ENCODE measurements at regions not wholly inside any gene's neighbourhood (a gene's known extent, or its start where the extent isn't known, plus 50 kb on each side); places are given as distances from the start of the nearest gene placed in this dataset.

DNA sequence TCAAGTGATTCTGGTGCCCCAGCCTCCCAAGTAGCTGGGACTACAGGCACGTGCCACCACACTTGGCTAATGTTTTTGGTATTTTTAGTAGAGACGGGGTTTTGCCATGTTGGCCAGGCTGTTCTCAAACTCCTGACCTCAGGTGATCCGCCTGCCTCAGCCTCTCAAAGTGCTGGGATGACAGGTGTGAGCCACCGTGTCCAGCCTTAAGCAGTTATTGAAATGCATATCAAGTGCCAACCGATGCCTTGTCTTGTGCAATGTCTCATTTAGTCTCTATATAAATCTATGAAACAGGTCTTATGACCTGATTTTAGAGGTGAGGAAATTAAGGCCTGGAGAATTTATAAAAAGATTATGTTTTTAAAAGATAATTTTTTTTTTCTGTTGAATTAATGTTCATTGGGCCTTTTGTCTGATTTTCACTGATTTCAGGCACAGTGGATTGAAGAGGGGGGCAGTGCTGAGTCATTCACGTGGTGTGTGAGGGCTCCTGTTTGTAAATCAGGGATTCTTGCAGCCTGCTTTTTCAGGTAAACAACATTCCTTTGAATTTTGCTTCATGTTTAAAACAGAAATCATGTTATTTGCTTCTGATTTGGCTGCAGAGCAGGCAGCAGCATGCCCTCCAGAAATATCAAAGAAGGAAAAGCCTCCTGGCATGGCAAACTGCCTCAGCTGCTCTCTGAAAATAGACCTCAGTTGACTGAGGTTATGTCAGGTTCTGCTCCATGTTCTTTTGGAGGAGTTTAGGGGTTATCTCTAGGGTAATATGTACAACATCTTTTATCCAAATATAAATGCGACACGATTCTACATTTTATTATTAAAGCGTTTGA lies 407.0 kb upstream of the RGMA start:
- Histone ChIP-seq H3K9ac (no peak overlapping the region), H3K4me2 (ENCODE audit: unreplicated experiment) (no peak overlapping the region), H3K79me2 (ENCODE audit: insufficient read depth) (no peaks in the 10 kb centered on the region), H4K20me1 (ENCODE audit: insufficient read depth) (no peaks in the 10 kb centered on the region), H3K27me3 (replicated peaks; ENCODE audit: insufficient read depth) (no peaks in the 10 kb centered on the region), H3K9me3 (ENCODE audit: low read depth) (no peaks in the 10 kb centered on the region), H2AFZ (no peak overlapping the region), H3K36me3 (ENCODE audit: low read depth) (no peaks in the 10 kb centered on the region), H3F3A (ENCODE audit: insufficient read depth) (no peaks in the 10 kb centered on the region), H3K4me3 (no peak overlapping the region), H3K4me1 (ENCODE audit: insufficient read depth) (no peaks in the 10 kb centered on the region), H3K27ac (no peak overlapping the region), H3K9me2 (ENCODE audit: insufficient read depth) (no peaks in the 10 kb centered on the region)
- TF ChIP-seq EZH2phosphoT487 (IDR thresholded peaks at IDR 0.05; ENCODE audit: insufficient read depth, low read depth) (no peak), EZH2 (IDR thresholded peaks at IDR 0.05; ENCODE audit: insufficient read depth, poor library complexity, severe bottlenecking) (no peak)
- in situ Hi-C loops (cut with MboI), result no loop called here
- DNase-seq, result no peak
- WGBS, 2 experiments (ENCODE audit: low coverage in 1 of 2, low lambda C conversion rate in 2 of 2, missing lambda C conversion rate in 2 of 2), result 40 to 44% methylated on average over 9 of the region's 9 CpGs

DNA sequence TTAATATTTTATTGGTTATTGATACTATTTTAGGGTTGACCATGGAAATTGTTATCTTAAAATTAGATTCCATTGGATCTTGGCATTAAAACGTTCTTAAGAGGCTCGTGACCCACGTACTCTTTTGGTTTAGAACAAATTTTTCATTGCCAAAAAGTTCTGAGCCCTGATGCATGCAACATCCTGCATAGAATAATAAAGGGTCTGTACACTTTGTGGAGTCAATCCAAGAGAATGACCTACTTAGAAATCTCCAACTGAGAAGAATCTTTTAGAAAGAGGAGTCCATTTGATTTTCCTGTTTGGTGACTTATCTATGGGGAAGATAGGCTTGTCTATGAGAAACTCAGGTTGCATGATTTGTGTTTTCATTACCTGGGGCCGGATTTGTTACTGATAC lies 404.2 kb upstream of the RGMA start:
- H3K4me1 ChIP-seq (ENCODE audit: insufficient read depth), result no peaks in the 10 kb centered on the region
- no peak overlapping the region for H3K4me3 ChIP-seq
- no peak overlapping the region for H3K27ac ChIP-seq
- no peaks in the 10 kb centered on the region for H3F3A ChIP-seq (ENCODE audit: insufficient read depth)
- no peak for TF ChIP-seq EZH2 (IDR thresholded peaks at IDR 0.05; ENCODE audit: insufficient read depth, poor library complexity, severe bottlenecking)
- TF ChIP-seq EZH2phosphoT487 (IDR thresholded peaks at IDR 0.05; ENCODE audit: insufficient read depth, low read depth), result no peak
- H3K9ac ChIP-seq, result no peak overlapping the region
- no peaks in the 10 kb centered on the region for H3K9me3 ChIP-seq (ENCODE audit: low read depth)
- H2AFZ ChIP-seq, result no peak overlapping the region
- no peak overlapping the region for H3K4me2 ChIP-seq (ENCODE audit: unreplicated experiment)
- H3K9me2 ChIP-seq (ENCODE audit: insufficient read depth), result no peaks in the 10 kb centered on the region
- no peak for DNase-seq
- in situ Hi-C loops (cut with MboI), result no loop called here
- H3K79me2 ChIP-seq (ENCODE audit: insufficient read depth), result no peaks in the 10 kb centered on the region
- no peaks in the 10 kb centered on the region for H3K27me3 ChIP-seq (replicated peaks; ENCODE audit: insufficient read depth)
- no peaks in the 10 kb centered on the region for H4K20me1 ChIP-seq (ENCODE audit: insufficient read depth)
- H3K36me3 ChIP-seq (ENCODE audit: low read depth), result no peaks in the 10 kb centered on the region
- WGBS, 2 experiments (ENCODE audit: low coverage in 1 of 2, low lambda C conversion rate in 2 of 2, missing lambda C conversion rate in 2 of 2), result 15 to 19% methylated on average over 4 of the region's 4 CpGs

DNA sequence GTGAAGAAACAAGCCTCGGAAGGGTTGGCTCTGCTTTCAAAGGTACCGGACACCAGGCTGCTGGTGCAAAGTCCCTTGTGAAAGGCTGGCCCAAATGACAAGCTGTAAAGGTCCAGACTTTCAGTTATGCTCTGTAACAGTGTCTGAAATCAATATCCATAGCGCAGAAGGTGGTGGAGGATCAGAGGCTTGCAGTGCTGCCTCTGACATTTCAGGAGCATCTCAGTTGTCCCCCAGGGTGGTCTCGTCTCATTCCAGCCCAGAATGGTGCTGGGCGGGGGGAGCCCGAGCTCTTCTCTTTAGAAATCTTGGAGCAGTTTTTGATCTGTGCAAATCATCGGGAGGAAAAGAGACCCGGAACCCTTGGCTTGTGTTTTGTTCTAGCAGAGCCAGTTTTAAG lies 402.3 kb upstream of the RGMA start:
- 37 to 45% methylated on average over 7 to 8 of the region's 8 CpGs for WGBS, 2 experiments (ENCODE audit: low coverage in 1 of 2, low lambda C conversion rate in 2 of 2, missing lambda C conversion rate in 2 of 2)
- no peak for DNase-seq
- Histone ChIP-seq H3K79me2 (ENCODE audit: insufficient read depth) (no peaks in the 10 kb centered on the region), H3K4me1 (ENCODE audit: insufficient read depth) (no peaks in the 10 kb centered on the region), H3K4me3 (no peak overlapping the region), H3K27ac (no peak overlapping the region), H2AFZ (no peak overlapping the region), H3K9me2 (ENCODE audit: insufficient read depth) (no peaks in the 10 kb centered on the region), H3K36me3 (ENCODE audit: low read depth) (no peaks in the 10 kb centered on the region), H3K9me3 (ENCODE audit: low read depth) (no peaks in the 10 kb centered on the region), H3F3A (ENCODE audit: insufficient read depth) (no peaks in the 10 kb centered on the region), H3K27me3 (replicated peaks; ENCODE audit: insufficient read depth) (no peaks in the 10 kb centered on the region), H3K4me2 (ENCODE audit: unreplicated experiment) (no peak overlapping the region), H3K9ac (no peak overlapping the region), H4K20me1 (ENCODE audit: insufficient read depth) (no peaks in the 10 kb centered on the region)
- in situ Hi-C loops (cut with MboI), result no loop called here
- TF ChIP-seq EZH2phosphoT487 (IDR thresholded peaks at IDR 0.05; ENCODE audit: insufficient read depth, low read depth), result no peak
- TF ChIP-seq EZH2 (IDR thresholded peaks at IDR 0.05; ENCODE audit: insufficient read depth, poor library complexity, severe bottlenecking), result no peak

DNA sequence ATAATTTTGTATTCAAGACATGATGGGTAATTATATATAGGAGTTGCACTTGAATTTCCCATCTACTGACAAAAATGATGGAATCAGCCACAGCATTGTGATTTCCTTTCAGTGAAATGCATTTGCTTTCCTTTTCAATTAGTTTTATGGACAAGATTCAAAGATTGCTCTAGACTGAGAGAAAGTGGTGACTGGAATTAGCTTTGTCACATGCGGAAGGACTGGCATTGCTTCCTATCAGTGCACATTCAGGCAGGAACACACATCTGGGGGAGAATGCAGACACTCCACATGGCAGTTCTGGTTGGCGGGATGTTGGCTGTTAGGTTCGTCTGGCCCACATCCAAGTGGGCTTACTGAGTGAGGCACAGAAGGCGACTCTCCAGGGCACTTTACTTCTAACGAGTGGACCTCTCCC lies 399.3 kb upstream of the RGMA start:
- Histone ChIP-seq H3K9ac (no peak overlapping the region), H2AFZ (no peak overlapping the region), H4K20me1 (ENCODE audit: insufficient read depth) (no peaks in the 10 kb centered on the region), H3K9me3 (ENCODE audit: low read depth) (no peaks in the 10 kb centered on the region), H3K4me3 (no peak overlapping the region), H3K36me3 (ENCODE audit: low read depth) (no peaks in the 10 kb centered on the region), H3F3A (ENCODE audit: insufficient read depth) (no peaks in the 10 kb centered on the region), H3K4me1 (ENCODE audit: insufficient read depth) (no peaks in the 10 kb centered on the region), H3K79me2 (ENCODE audit: insufficient read depth) (no peaks in the 10 kb centered on the region), H3K9me2 (ENCODE audit: insufficient read depth) (no peaks in the 10 kb centered on the region), H3K27ac (no peak overlapping the region), H3K27me3 (replicated peaks; ENCODE audit: insufficient read depth) (no peaks in the 10 kb centered on the region), H3K4me2 (ENCODE audit: unreplicated experiment) (no peak overlapping the region)
- no peak for TF ChIP-seq EZH2 (IDR thresholded peaks at IDR 0.05; ENCODE audit: insufficient read depth, poor library complexity, severe bottlenecking)
- no peak for TF ChIP-seq EZH2phosphoT487 (IDR thresholded peaks at IDR 0.05; ENCODE audit: insufficient read depth, low read depth)
- WGBS, 2 experiments (ENCODE audit: low coverage in 1 of 2, low lambda C conversion rate in 2 of 2, missing lambda C conversion rate in 2 of 2), result 23 to 32% methylated on average over 5 of the region's 5 CpGs
- in situ Hi-C loops (cut with MboI), result no loop called here
- DNase-seq, result no peak
